SIG-M5 treated with dmso at 0.1 percent for 504 hours (cell line): ENCODE measurements at regions not wholly inside any gene's neighbourhood (a gene's known extent, or its start where the extent isn't known, plus 50 kb on each side); places are given as distances from the start of the nearest gene placed in this dataset.
"Not testable (repeated sequence)": the region's sequence is repeated elsewhere in the genome, so short reads cannot be mapped to it uniquely, and the experiment has no call there.

Source experiments
- DNase-seq: peaks from one replicate; lab custom pipeline; 2025; ENCODE audit not compliant: unreplicated experiment; lab: John Stamatoyannopoulos, UW

GRCh38 chr22:48500471-48501230 lies 1327.0 kb downstream of the BRD1 start:
- DNase-seq = no peak

GRCh38 chr22:48499456-48500425 lies 1327.9 kb downstream of the BRD1 start:
- no peak for DNase-seq

GRCh38 chr22:48498526-48499331 lies 1328.9 kb downstream of the BRD1 start:
- no peak for DNase-seq

- DNase-seq = not testable (repeated sequence)
Observed at GRCh38 chr22:48497743-48498520, 1329.7 kb downstream of the BRD1 start.

- DNase-seq = no peak
Observed at GRCh38 chr22:48496987-48497650, 1330.6 kb downstream of the BRD1 start.

GRCh38 chr22:48496226-48496845 lies 1331.3 kb downstream of the BRD1 start:
- no peak for DNase-seq

- DNase-seq = no peak
Observed at GRCh38 chr22:48495751-48496080, 1332.0 kb downstream of the BRD1 start.

- no peak for DNase-seq
Observed at GRCh38 chr22:48494968-48495750, 1332.5 kb downstream of the BRD1 start.

- no peak for DNase-seq
Observed at GRCh38 chr22:48494256-48494967, 1333.3 kb downstream of the BRD1 start.

GRCh38 chr22:48493733-48494132 lies 1333.9 kb downstream of the BRD1 start:
- DNase-seq = no peak

GRCh38 chr22:48492366-48493320 lies 1335.0 kb downstream of the BRD1 start:
- DNase-seq = peak; percentile 43

GRCh38 chr22:48491451-48491941 lies 1336.2 kb downstream of the BRD1 start:
- DNase-seq = no peak

- no peak for DNase-seq
Observed at GRCh38 chr22:48490500-48491411, 1336.9 kb downstream of the BRD1 start.

GRCh38 chr22:48489551-48490499 lies 1337.8 kb downstream of the BRD1 start:
- DNase-seq = no peak
